ENCODE measurements at regions not wholly inside any gene's neighbourhood (a gene's known extent, or its start where the extent isn't known, plus 50 kb on each side); places are given as distances from the start of the nearest gene placed in this dataset.

DNA sequence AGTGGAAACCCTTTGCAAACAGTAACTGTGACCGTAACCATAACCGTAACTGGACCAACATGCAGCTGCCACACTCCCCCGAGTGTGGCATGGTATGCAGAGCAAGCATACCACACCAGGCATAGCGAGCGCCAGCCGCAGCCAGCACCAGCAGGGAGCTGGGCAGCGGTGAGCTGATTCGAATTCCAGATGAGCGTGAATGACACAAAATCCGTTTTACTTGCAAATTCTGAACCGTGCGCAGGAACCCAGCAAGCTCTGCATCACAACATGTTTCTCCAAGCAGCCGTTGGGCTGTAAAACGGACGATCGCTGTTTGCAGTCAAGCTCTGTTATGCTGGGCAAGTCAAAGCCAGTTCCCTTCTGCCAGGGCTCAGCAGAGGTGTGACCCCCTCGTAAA lies 111.1 kb downstream of the OAT start:
- ATAC-seq (no peak), DNase-seq (ENCODE audit: missing footprints) (no peak)
- intact Hi-C loops (cut with DNase I) = no loop called here

DNA sequence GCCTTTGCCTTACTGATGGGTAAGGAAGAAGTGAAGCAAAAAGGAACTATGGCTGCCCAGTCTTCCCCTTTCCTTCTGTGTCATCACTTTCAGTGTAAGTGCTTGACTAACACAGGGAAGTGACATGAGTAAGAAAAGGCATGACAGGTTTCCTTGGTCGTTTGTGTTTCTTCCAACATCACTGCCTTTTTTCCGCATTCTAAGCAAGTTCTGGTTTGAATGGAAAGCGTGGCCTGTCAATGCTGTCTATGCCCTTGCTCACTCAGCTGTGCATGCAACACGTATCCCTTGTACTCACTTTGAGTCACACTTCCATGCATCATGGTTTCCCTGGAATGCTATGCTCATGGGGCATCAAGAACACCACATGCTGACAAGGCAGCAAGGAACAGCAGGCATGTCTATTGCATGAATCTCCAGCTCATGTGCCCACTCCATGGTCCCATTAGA lies 111.8 kb downstream of the OAT start:
- peak; percentile 63 for ATAC-seq
- DNase-seq (ENCODE audit: missing footprints) = no peak

DNA sequence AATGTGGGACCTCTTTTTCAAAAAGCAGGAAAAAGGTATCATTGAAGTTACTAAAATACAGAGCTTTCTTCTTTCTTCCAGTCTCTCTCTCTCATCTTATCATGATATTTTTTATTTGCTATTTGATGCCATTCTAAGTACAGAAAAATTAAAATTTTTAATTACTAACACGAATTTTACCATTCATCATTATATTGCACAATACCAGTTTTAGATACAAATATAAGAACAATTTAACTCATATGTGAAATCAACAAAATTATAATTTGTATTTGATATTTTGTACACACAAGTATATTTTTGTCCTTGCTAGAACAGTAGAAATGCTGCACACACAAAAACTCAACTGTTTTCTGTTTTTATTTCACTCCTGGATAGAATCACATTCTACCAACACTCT lies 112.2 kb downstream of the OAT start:
- DNase-seq (ENCODE audit: missing footprints) (no peak), ATAC-seq (no peak)
- intact Hi-C loops (cut with DNase I) = no loop called here

More for the DNA sequence above, 111.8 kb downstream of the OAT start:
- intact Hi-C loops (cut with DNase I) = no loop called here

DNA sequence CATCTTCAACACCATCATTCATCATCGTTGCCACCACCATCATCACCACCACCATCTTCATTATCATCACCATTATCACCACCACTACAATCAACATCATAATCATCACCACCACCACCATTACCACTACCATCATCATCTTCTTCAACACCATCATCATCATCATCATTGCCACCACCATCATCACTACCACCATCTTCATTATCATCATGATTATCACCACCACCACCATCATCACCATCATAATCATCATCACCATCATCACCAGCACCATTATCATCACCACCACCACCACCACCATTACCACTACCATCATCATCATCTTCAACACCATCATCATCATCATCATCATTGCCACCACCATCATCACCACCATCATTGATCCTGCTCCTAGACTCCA lies 112.7 kb downstream of the OAT start:
- no peak for DNase-seq (ENCODE audit: missing footprints)
- ATAC-seq = no peak
- intact Hi-C loops (cut with DNase I) = no loop called here

DNA sequence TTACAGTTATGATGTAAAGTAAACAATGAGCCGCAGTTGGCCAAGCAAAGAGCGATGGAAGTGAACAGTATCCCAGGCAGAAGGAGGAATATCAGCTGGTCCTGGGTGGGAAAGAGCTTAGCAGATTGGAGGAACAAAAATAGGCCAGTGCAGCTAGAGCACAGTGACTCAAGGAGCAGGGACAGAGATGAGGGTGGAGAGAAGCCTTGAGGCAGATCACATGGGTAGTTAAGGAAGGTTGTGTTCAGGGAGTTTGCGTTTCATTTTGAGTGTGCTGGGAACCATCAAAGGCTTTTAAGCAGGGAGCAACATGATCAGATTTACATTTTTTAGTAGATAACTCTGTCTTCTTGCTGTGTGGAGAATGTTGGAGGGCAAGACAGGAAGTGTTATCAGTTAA lies 113.6 kb downstream of the OAT start:
- DNase-seq (ENCODE audit: missing footprints) (no peak), ATAC-seq (no peak)
- intact Hi-C loops (cut with DNase I) = no loop called here

DNA sequence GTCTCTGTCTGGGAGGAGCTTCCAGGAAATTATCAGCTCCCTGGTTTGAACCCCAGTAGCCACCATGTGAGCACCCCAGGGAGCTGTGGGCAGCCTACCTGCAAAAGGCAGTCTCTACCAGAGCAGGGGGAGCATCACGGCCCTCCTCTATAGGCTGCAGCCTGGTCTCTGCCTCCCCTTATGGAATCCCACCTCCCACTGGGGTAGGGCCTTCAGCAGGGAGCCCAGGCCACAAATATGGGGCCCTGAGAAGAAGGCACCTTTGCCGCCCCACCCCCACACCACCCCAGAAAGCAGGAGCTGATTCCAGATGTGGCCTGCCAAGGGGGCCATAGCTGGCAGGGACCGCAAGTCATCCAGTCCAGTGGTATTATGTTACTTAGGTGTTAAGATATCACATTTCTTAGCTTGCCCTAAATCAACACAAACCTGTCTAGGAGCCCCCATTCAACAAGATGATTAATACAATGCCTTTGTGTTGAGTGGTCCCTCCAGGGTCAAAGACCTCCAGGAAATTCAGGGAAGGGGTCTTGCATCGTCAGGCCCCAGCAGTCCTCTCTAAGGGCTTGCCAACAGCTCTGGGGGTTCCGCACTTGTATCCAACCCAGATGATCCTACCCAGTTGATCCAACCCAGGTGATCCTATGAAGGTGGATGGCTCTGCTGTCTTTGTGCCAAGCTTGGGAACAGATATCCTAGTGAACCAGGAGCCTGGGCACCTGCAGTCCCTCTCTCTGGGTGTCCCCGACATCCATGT lies 114.9 kb downstream of the OAT start:
- ATAC-seq = no peak

DNA sequence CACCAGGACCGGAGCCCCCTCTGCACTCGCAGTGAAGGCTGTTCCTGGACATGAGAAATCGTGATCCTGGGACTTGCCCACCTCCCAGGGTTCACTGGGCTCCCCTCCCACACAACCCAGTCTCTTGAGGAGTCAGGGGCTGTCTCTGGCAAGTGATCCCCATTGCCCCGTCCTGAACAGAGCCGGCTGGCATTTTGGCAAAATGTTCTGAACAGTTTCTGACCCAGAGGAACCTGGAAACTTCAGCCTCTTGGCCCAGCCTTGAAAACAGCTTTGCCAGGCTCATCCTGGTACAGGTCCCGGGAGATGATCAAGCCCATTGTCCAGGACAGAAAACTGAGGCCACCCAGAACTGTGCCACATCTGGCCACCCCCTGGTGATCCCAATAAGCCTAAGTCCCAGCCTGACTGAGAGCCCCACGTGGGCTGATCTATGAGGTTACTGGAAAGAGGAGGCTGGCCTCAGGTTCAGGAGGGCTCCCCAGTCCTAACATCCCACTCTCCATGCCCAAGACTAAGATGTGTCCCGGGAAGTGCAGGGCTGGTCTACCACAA lies 115.7 kb downstream of the OAT start:
- peak; percentile 39 for DNase-seq (ENCODE audit: missing footprints)
- intact Hi-C loops (cut with DNase I) = no loop called here

More for the DNA sequence above, 114.9 kb downstream of the OAT start:
- intact Hi-C loops (cut with DNase I) = no loop called here
- DNase-seq (ENCODE audit: missing footprints) = peak; percentile 2

DNA sequence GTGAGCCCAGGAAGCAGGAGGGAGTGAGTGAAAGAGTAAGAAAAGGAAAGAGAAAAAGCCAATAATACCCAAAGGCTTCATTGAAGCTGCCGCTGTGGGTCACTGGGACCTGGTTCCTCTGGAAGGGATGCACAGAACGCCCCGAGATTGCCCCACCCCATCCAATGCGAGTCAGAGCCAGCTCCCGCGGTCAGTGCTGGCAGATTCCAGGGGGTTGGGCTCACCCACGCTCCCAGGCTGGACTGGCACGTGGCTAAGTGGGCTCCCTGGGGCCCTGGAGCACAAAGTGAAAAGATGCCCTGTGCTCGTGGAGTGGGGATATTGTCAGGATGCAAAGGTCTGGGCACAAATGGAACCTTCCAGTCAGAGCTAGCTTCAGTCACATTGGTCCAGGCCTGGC lies 117.0 kb downstream of the OAT start:
- no peak for ATAC-seq
- peak; percentile 32 for DNase-seq (ENCODE audit: missing footprints)
- intact Hi-C loops (cut with DNase I) = no loop called here

More for the DNA sequence above, 115.7 kb downstream of the OAT start:
- ATAC-seq = no peak

DNA sequence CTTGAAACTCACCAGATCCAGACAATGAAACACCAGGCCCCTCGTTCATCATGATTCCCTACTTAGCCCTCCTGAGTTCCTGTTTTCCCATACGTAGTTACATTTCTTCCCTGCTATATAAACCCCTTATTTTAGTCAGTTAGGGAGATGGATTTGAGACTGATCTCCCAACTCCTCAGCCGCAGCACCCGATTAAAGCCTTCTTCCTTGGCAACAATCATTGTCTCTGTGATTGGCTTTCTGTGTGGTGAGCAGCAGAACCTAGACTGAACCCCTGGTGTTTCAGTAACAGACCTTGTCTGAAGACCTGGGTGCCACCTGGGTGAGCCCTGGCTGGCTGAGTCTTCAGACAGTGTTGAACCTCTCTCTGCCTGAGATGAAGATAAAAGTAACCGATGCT lies 118.0 kb downstream of the OAT start:
- peak; percentile 9 for DNase-seq (ENCODE audit: missing footprints)
- intact Hi-C loops (cut with DNase I) = no loop called here

DNA sequence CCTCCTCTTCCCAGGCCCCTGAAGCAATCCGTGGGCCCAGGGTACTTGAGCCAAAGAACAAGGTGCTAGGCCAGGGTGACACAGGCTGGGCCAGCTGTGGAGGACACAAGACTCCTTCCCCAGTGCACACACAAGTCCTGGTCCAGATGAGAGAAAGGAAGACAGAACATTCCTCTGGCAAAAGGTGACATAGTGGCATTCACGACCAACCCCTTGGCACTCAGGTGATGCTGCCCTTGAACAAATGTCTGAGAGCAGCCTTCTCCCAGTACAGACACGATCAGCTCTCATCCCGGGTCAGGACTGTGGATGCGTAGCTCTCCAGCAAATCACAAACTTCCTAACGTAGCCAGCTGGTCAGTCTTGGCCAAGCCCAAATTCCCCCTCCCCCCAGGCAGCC lies 118.5 kb downstream of the OAT start:
- intact Hi-C loops (cut with DNase I) = no loop called here
- no peak for ATAC-seq
- DNase-seq (ENCODE audit: missing footprints) = peak; percentile 41

More for the DNA sequence above, 118.0 kb downstream of the OAT start:
- ATAC-seq = no peak

DNA sequence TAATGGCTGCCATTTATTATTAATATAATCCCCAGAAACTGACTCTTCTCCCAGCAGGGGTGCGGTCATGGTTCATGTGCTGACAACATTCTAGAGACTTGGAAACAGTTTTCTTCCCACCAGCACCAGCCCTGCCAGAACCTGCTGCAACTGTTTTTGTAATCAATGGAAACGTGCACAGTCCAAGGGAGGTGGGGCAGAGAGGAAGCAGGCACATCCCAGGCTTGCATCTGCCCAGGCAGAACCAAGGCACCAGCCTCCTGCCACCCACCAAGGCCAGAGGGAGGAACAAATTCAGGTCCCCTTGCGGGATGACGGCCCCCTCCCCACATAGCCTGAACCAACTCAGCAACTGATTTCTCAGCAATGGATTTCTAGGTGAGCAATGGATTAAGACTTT lies 119.0 kb downstream of the OAT start:
- DNase-seq (ENCODE audit: missing footprints) = no peak
- no peak for ATAC-seq
- intact Hi-C loops (cut with DNase I) = no loop called here

DNA sequence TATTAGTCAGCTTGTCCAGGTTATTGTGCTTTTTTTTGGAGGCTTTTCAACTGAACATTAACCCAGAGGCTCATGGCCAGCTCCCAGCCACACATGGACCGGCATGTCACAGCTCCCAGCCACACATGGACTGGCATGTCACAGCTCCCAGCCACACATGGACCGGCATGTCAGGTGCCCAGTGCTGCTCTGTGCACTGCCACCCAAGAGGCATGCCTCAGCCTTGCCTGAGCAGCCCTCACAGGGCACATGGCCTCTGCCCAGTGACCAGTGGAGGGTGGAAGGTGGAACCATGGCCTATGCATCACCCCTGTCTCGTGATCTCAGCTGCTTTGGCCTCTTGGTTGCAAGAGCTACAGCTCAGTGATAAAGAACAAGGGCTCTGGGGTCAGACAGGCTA lies 119.8 kb downstream of the OAT start:
- ATAC-seq (no peak), DNase-seq (ENCODE audit: missing footprints) (peak; percentile 62)
- intact Hi-C loops (cut with DNase I) = no loop called here

DNA sequence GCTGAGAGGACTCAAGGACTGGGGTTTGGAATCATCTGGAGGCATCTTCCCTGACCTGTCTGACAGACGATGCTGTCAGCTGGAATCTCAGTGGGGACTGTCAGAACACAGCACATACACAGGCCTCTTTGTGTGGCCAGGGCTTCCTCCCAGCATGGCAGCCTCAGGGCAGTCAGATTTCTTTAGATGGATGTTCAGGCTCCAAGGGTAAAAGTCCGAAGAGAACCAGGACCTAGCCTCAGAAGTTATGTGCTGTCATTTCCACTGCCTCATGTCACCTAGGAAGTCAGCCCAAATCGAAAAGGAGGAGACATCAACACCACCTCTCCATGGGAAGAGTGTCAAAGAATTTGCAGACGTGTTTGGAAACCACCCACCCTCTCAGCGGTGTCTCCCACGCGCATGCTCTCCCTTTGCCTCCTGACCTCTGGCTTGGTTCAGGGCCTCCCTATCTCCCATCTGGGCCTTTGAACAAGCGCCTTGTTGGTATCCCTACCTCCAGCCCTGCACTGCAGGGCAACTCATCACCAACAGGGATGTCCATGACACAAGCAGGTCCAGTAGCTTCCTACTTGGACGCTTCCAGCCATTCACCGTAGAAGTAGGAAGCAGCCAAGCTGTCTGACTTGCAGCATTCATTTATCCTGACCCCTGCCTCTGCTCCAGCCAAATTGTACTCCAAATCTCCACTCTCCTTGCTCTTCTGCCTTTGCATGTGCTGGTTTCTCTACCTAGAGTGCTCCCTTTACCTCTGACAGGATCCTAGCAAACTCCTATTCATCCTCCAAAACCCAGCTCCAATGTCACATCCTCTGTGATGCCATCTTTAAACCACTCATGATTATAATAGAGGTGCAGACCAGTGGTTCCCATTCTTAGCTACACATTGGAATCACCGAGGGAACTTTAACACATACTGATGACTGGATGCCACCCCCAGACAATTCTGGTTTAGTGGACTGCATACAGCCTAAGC lies 121.6 kb downstream of the OAT start:
- DNase-seq (ENCODE audit: missing footprints) (no peak), ATAC-seq (no peak)
- intact Hi-C loops (cut with DNase I) = no loop called here

DNA sequence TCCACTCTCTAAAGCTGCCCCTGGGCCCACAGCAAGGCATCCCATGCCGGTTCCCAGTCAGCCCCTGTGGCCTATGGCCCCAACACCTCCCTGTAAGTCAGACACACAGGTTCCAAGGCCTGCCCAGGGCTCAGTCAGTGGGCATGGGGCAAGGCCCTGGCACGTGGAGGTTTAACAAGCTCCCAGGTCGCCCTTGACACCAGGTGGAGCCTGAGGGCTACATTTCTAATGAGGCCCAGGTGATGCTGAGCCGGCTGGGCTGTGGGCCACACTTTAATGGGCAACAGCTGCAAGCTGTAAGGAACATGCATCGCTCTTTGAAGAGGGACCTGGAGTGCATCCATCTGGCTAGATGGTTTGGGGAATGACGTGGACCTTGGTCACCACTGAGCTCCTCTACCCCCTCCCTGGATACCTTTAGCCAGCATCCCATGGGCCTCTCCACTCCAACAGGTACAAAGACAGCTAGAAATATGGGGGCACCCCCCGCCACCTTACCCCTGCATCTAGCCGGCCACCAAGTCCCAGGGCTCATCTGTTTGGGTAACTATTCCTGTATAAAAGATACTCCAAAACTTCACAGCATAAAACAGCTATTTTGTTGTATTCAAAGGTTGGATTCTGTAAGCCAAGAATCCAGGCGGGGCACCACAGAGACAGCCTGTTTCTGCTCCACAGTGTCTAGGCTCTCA lies 122.5 kb downstream of the OAT start:
- intact Hi-C loops (cut with DNase I) = no loop called here
- no peak for ATAC-seq
- no peak for DNase-seq (ENCODE audit: missing footprints)

DNA sequence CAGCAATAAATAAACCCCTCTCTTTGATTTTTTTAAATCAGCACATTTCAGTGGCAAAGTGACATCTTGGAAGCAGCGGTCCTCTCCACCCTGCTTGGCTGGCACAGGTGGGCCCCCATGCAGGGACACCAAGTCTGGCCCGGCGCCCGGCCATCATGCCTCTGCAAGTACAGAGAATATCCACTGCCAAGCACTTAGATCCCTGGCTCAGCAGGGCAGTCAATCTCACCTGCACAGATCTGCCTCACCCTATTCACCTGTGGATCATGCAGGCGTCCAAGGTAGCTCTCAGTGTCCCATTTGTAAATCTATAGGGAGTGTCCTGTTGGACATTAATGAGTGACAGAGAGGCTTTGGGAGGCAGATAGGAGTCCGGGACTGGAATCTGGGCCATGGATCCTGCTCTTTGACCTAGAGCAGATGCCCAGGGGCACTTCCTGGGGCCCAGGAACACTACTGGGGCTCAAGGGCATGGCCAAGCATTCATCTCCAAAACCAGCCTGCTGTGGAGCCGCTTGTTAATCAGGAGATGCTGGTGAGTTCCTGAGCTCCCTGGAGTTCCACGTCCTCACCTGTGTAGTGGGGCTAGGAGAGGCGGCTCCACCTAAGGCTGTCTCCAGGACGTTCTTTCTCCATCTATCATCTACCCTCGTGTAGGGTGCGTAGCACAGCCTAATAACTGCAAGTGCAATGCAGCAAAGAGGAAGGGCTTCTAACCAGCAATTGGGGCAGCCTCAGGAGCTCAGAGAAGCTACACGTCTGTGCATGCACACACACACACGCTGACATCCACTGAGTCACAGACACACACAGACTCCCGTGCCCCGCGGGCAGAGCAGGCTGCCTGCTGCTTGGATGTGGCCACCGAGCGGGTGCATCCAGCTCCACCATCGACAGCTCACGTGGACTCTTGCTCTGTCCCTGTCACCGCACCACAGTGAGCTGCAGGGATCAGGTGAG lies 123.6 kb downstream of the OAT start:
- DNase-seq (ENCODE audit: missing footprints) (peak; percentile 58), ATAC-seq (no peak)
- intact Hi-C loops (cut with DNase I) = no loop called here

DNA sequence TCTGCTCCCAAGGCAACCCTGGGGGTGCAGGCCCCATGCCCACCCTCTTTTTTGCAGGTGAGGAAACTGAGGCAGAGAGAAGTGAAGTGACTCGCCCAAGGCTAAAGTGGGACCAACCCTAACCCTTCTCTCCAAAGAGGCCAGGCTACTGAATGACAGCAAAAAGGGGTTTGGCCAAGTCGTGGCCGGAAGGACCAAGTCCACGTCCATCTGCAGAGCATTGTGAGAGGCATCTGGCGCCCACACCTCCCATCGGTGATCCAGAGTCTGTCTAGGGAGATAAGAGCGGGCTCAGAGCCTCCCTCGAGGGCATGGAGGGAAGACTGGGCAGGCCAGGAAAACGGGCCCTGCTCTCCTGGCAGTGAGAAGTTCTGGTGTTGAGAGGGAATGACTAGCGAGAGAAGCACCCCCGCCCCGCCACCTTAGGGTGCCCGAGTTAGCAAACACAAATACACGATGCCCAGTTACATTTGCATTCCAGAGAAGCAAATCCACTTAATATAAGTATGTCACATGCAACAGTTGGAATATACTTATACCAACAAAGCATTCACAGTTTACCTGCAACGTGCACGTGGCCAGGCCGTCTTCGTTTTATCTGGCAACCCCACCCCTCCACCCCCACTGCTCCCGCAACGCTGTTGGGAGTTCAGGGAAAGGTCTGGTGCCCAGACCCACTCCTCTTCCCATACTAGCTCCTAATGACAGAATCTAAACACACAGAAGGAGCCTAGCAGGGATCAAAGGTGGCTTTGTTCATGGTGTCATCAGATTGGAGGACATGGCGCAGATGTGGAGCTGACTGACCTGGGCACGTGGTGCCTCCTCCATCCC lies 124.9 kb downstream of the OAT start:
- ATAC-seq (no peak), DNase-seq (ENCODE audit: missing footprints) (peak; percentile 22)
- intact Hi-C loops (cut with DNase I) = no loop called here
